ENCODE measurements at regions not wholly inside any gene's neighbourhood (a gene's known extent, or its start where the extent isn't known, plus 50 kb on each side); places are given as distances from the start of the nearest gene placed in this dataset.

- Histone ChIP-seq H3K27me3 (no peaks in the 10 kb centered on the region), H3K4me3 (no peak overlapping the region), H3K9me3 (peaks cover 0 to 3% of the 10 kb centered on the region in 2 donors), H3K4me1 (no peaks in the 10 kb centered on the region), H3K36me3 (no peaks in the 10 kb centered on the region), H3K27ac (no peak overlapping the region)
- intact Hi-C loops (cut with DNase I; ENCODE audit: low total_unique reads), result no loop called here
- no peak for DNase-seq
- TF ChIP-seq CTCF (IDR thresholded peaks at IDR 0.05) (no peak), POLR2A (IDR thresholded peaks at IDR 0.05) (no peak)
Measured at GRCh38 chr16:54356391-54356790, 69.8 kb upstream of the IRX3 start.

- no peaks in the 10 kb centered on the region for H3K36me3 ChIP-seq
- no peak for DNase-seq
- TF ChIP-seq POLR2A (IDR thresholded peaks at IDR 0.05), result no peak
- TF ChIP-seq CTCF (IDR thresholded peaks at IDR 0.05), result no peak
- no peaks in the 10 kb centered on the region for H3K4me1 ChIP-seq
- H3K4me3 ChIP-seq, result no peak overlapping the region
- H3K9me3 ChIP-seq, result peaks cover 0 to 3% of the 10 kb centered on the region in 2 donors
- no peak overlapping the region for H3K27ac ChIP-seq
- no peaks in the 10 kb centered on the region for H3K27me3 ChIP-seq
- intact Hi-C loops (cut with DNase I; ENCODE audit: low total_unique reads), result no loop called here
Measured at GRCh38 chr16:54355251-54355650, 68.7 kb upstream of the IRX3 start.

- Histone ChIP-seq H3K36me3 (no peaks in the 10 kb centered on the region), H3K27me3 (no peaks in the 10 kb centered on the region), H3K4me3 (no peak overlapping the region), H3K9me3 (peaks cover 0 to 3% of the 10 kb centered on the region in 2 donors), H3K4me1 (no peaks in the 10 kb centered on the region), H3K27ac (no peak overlapping the region)
- no peak for TF ChIP-seq POLR2A (IDR thresholded peaks at IDR 0.05)
- no peak for TF ChIP-seq CTCF (IDR thresholded peaks at IDR 0.05)
- DNase-seq, result no peak
- intact Hi-C loops (cut with DNase I; ENCODE audit: low total_unique reads), result no loop called here
Measured at GRCh38 chr16:54353097-54353496, 66.5 kb upstream of the IRX3 start.

GRCh38 chr16:54351171-54351570 is 64.6 kb upstream of the IRX3 start:
- Histone ChIP-seq H3K4me3 (no peak overlapping the region), H3K27me3 (no peaks in the 10 kb centered on the region), H3K36me3 (no peaks in the 10 kb centered on the region), H3K9me3 (peaks cover 0 to 3% of the 10 kb centered on the region in 2 donors), H3K4me1 (no peaks in the 10 kb centered on the region), H3K27ac (no peak overlapping the region)
- TF ChIP-seq CTCF (IDR thresholded peaks at IDR 0.05), result no peak
- TF ChIP-seq POLR2A (IDR thresholded peaks at IDR 0.05), result no peak
- DNase-seq, result no peak
- intact Hi-C loops (cut with DNase I; ENCODE audit: low total_unique reads), result no loop called here

GRCh38 chr16:54347961-54348360 is 61.4 kb upstream of the IRX3 start:
- intact Hi-C loops (cut with DNase I; ENCODE audit: low total_unique reads), result no loop called here
- Histone ChIP-seq H3K27me3 (no peaks in the 10 kb centered on the region), H3K4me3 (no peak overlapping the region)

More at GRCh38 chr16:54347961-54348360, 61.4 kb upstream of the IRX3 start:
- DNase-seq, result no peak
- H3K9me3 ChIP-seq, result no peaks in the 10 kb centered on the region
- H3K36me3 ChIP-seq, result no peaks in the 10 kb centered on the region
- H3K27ac ChIP-seq, result no peak overlapping the region
- no peak for TF ChIP-seq POLR2A (IDR thresholded peaks at IDR 0.05)
- no peak for TF ChIP-seq CTCF (IDR thresholded peaks at IDR 0.05)
- no peaks in the 10 kb centered on the region for H3K4me1 ChIP-seq
